Liver (tissue), 3 donors: ENCODE measurements at regions not wholly inside any gene's neighbourhood (a gene's known extent, or its start where the extent isn't known, plus 50 kb on each side); places are given as distances from the start of the nearest gene placed in this dataset.

Experiments
- CTCF ChIP-seq: fragments of 150-350 bp; IDR thresholded peaks from 2 replicates; pipeline ENCODE4 v1.5.1; 2017; ENCODE audit warnings: improper control_type of control experiment, low read depth, low read length; ENCODE audit not compliant: missing input control
- EGR1 ChIP-seq, 2 donors: IDR thresholded peaks; 2 replicates each; pipeline ENCODE4 v1.6.1; 2016 to 2018; ENCODE audit warnings: antibody characterized with exemption in 2 of 2, low read depth in 2 of 2
- FOXA1 ChIP-seq: IDR thresholded peaks from 2 replicates; pipeline ENCODE4 v1.6.1; 2016; ENCODE audit warnings: antibody characterized with exemption
- GABPA ChIP-seq, 2 donors: IDR thresholded peaks in 1 of 2; conservative IDR thresholded peaks in 1 of 2; 2 replicates each; pipeline ENCODE4 v1.6.1; 2016; ENCODE audit warnings: antibody characterized with exemption in 2 of 2, mild to moderate bottlenecking in 1 of 2, moderate library complexity in 1 of 2
- JUND ChIP-seq, 2 donors: IDR thresholded peaks; 2 replicates each; pipeline ENCODE4 v1.6.1; 2016; ENCODE audit warnings: antibody characterized with exemption in 2 of 2
- MAX ChIP-seq: IDR thresholded peaks from 2 replicates; pipeline ENCODE4 v1.6.1; 2016; ENCODE audit warnings: antibody characterized with exemption
- RAD21 ChIP-seq, 2 donors: IDR thresholded peaks; 2 replicates each; pipeline ENCODE4 v1.6.1; 2016; ENCODE audit warnings: antibody characterized with exemption in 2 of 2, mild to moderate bottlenecking in 2 of 2
- TAF1 ChIP-seq: conservative IDR thresholded peaks from 2 replicates; pipeline ENCODE4 v1.6.1; 2016; ENCODE audit warnings: antibody characterized with exemption, mild to moderate bottlenecking
- YY1 ChIP-seq: IDR thresholded peaks from 2 replicates; pipeline ENCODE4 v1.6.1; 2016; ENCODE audit warnings: antibody characterized with exemption, mild to moderate bottlenecking
- donor health status: healthy.
- donor health status: healthy.

- TF ChIP-seq CTCF: no peak
- no peak for TF ChIP-seq JUND (IDR thresholded peaks at IDR 0.05)
- TF ChIP-seq MAX: no peak
- no peak for TF ChIP-seq YY1
- TF ChIP-seq EGR1 (IDR thresholded peaks at IDR 0.05; ENCODE audit: low read depth in 2 of 2): no peak
- TF ChIP-seq RAD21 (IDR thresholded peaks at IDR 0.05): no peak
- no peak for TF ChIP-seq GABPA (IDR thresholded peaks at IDR 0.05 in 1 of 2, conservative IDR thresholded peaks at IDR 0.05 in 1 of 2)
- no peak for TF ChIP-seq TAF1
- TF ChIP-seq FOXA1: no peak
These were observed 1319.8 kb downstream of the TBC1D22A start for GRCh38 chr22:48082284-48082683.
